SIG-M5 treated with dmso at 0.1 percent for 504 hours (cell line): ENCODE measurements at regions not wholly inside any gene's neighbourhood (a gene's known extent, or its start where the extent isn't known, plus 50 kb on each side); places are given as distances from the start of the nearest gene placed in this dataset.

Experiments
- DNase-seq: peaks from one replicate; lab custom pipeline; 2025; ENCODE audit not compliant: unreplicated experiment; lab: John Stamatoyannopoulos, UW

DNA sequence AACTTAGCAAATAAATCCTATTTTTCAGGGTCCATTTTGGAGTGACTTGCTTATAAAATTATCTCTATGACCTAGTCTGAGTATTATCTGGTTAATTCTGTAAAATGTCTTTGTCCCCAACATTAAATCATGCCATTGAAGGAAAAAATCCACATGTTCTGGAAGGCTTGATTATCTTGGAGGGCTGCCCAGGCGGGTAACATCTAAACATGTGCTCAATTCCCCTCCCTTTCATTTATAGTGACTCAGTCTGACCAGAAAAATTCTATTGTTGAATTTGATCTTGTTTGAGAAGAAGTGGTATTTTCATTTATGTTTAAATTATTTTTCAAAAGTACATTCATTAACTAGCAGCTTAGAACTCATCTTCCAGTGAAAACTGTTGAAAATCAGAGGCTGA lies 55.4 kb upstream of the SLC10A7 start:
- DNase-seq = no peak

GRCh38 chr4:146582864-146583263 lies 55.8 kb upstream of the POU4F2 start:
- DNase-seq = no peak

DNA sequence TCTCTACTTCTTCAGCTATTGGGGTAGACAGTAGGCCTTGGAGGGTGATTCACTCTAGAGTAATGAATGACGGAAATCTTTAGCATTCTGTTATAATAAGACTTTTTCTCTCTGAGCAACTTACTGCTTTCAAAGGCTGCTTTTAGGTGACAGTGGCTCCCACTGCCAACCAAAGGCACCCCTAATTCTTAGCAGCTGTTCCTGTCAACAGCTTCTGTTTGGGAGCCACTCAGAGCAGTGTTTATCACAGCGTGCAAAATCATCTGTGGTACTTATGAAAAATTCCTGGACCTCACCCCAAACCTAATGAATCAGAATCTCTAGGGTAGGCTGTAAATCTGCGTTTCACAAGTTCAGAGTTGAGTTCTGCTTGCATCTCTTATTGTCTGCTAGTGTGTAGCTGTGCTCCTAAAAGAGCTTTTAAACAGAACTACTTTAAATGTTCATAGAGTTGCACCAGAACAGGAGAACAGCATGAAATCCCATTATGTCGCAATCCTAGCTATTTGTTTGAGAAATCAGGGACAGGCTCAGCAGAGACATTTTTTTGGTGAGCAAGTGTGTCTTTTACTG lies 52.8 kb upstream of the POU4F2 start:
- DNase-seq = peak; percentile 89
